ENCODE measurements at regions not wholly inside any gene's neighbourhood (a gene's known extent, or its start where the extent isn't known, plus 50 kb on each side); places are given as distances from the start of the nearest gene placed in this dataset.

- no peak for DNase-seq
Observed at GRCh38 chr9:109682227-109682626, 97.8 kb upstream of the PALM2AKAP2 start.

- DNase-seq = peak; percentile 37
Observed at GRCh38 chr9:109683521-109683920, 96.5 kb upstream of the PALM2AKAP2 start.

GRCh38 chr9:109689701-109690100, 90.3 kb upstream of the PALM2AKAP2 start:
- DNase-seq = peak; percentile 40

- no peak for DNase-seq
Observed at GRCh38 chr9:109699019-109699418, 81.0 kb upstream of the PALM2AKAP2 start.

- DNase-seq = no peak
Observed at GRCh38 chr9:109704546-109704945, 75.5 kb upstream of the PALM2AKAP2 start.

GRCh38 chr9:109705515-109705914, 74.5 kb upstream of the PALM2AKAP2 start:
- DNase-seq = peak; percentile 69

- DNase-seq = no peak
Observed at GRCh38 chr9:109707355-109707754, 72.6 kb upstream of the PALM2AKAP2 start.

GRCh38 chr9:109708451-109708945, 71.5 kb upstream of the PALM2AKAP2 start:
- peak; percentile 80 for DNase-seq

- DNase-seq = no peak
Observed at GRCh38 chr9:109709866-109710265, 70.1 kb upstream of the PALM2AKAP2 start.

GRCh38 chr9:109710830-109711229, 69.2 kb upstream of the PALM2AKAP2 start:
- no peak for DNase-seq

- no peak for DNase-seq
Observed at GRCh38 chr9:109715344-109715743, 64.7 kb upstream of the PALM2AKAP2 start.

GRCh38 chr9:109716631-109717030, 63.4 kb upstream of the PALM2AKAP2 start:
- peak; percentile 44 for DNase-seq

GRCh38 chr9:109717342-109717741, 62.7 kb upstream of the PALM2AKAP2 start:
- DNase-seq = no peak

- no peak for DNase-seq
Observed at GRCh38 chr9:109718861-109719260, 61.1 kb upstream of the PALM2AKAP2 start.

- peak; percentile 49 for DNase-seq
Observed at GRCh38 chr9:109721001-109721400, 59.0 kb upstream of the PALM2AKAP2 start.

GRCh38 chr9:109722007-109722406, 58.0 kb upstream of the PALM2AKAP2 start:
- DNase-seq = no peak

GRCh38 chr9:109723781-109724180, 56.2 kb upstream of the PALM2AKAP2 start:
- no peak for DNase-seq

GRCh38 chr9:109725460-109725859, 54.5 kb upstream of the PALM2AKAP2 start:
- DNase-seq = no peak

- no peak for DNase-seq
Observed at GRCh38 chr9:109726119-109726518, 53.9 kb upstream of the PALM2AKAP2 start.

GRCh38 chr9:109728686-109729300, 51.2 kb upstream of the PALM2AKAP2 start:
- DNase-seq = peak; percentile 78

- DNase-seq = no peak
Observed at GRCh38 chr9:109729513-109729912, 50.5 kb upstream of the PALM2AKAP2 start.

Measured in fibroblast of skin of right biceps (primary cell).